ENCODE measurements at regions not wholly inside any gene's neighbourhood (a gene's known extent, or its start where the extent isn't known, plus 50 kb on each side); places are given as distances from the start of the nearest gene placed in this dataset.

DNA sequence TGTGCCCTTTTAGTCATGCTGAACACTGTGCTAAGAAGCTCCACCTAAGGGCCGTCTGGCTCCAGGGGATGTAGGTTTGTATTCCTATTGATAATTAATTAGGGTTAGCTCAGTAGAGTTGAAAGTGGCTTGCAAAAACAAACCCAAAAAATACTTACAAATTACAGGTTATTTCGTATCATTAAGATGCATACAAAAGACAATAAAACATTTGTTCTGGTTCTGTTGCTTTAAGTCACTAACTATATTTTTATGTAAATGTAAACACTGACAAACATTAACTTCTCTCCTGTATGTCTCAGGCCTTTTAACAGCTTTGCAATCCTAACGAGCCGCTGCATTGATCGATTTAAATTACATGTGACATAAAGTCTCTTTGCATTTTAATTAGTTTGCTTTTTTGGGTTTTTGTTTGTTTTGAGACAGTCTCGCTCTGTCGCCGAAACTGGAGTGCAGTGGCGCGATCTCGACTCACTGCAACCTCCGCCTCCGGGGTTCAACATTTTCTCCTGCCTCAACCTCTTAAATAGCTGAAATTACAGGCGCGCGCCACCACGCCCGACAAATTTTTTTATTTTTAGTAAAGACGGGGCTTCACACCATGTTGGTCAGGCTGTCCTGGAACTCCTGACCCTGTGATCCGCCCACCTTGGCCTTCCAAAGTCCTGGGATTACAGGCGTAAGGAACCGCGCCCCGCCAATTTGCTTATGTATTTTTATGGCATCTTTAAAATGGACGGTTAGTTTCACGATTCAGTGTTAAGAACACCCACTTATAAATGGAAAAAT lies 110.9 kb downstream of the HFE start:
- no peak for DNase-seq

DNA sequence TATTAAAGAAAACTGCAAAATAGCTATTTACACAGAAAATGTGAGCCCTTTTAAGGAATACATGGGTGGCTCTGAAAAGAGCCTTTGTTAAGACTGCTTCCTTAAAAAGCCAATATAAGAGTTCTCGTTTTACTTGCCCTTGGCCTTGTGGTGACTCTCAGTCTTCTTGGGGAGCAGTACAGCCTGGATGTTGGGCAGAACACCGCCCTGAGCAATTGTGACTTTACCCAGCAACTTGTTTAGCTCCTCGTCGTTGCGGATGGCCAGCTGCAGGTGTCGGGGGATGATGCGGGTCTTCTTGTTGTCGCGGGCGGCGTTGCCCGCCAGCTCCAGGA lies 111.5 kb downstream of the HFE start:
- DNase-seq, result no peak

DNA sequence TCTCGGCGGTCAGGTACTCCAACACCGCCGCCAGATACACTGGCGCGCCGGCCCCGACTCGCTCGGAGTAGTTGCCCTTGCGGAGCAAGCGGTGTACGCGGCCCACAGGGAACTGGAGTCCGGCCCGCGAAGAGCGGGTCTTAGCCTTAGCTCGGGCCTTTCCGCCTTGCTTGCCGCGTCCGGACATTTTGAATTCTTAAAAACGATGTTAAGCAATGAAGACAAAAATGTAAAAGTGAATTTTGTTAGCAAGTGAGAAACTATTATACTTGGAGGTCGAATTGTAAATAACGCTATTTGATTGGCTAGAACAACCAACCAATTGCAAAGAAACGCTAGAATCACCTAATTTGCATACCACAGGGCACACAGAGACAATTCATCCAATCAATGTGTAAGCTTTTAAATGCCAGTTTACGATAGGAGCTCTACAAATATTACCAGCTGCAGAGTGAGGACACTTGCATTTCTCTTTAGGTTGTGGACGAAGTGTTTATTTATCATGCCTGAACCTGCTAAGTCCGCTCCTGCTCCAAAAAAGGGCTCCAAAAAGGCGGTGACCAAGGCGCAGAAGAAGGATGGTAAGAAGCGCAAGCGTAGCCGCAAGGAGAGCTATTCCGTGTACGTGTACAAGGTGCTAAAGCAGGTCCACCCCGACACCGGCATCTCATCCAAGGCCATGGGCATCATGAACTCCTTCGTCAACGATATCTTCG lies 112.0 kb downstream of the HFE start:
- peak; percentile 82 for DNase-seq

DNA sequence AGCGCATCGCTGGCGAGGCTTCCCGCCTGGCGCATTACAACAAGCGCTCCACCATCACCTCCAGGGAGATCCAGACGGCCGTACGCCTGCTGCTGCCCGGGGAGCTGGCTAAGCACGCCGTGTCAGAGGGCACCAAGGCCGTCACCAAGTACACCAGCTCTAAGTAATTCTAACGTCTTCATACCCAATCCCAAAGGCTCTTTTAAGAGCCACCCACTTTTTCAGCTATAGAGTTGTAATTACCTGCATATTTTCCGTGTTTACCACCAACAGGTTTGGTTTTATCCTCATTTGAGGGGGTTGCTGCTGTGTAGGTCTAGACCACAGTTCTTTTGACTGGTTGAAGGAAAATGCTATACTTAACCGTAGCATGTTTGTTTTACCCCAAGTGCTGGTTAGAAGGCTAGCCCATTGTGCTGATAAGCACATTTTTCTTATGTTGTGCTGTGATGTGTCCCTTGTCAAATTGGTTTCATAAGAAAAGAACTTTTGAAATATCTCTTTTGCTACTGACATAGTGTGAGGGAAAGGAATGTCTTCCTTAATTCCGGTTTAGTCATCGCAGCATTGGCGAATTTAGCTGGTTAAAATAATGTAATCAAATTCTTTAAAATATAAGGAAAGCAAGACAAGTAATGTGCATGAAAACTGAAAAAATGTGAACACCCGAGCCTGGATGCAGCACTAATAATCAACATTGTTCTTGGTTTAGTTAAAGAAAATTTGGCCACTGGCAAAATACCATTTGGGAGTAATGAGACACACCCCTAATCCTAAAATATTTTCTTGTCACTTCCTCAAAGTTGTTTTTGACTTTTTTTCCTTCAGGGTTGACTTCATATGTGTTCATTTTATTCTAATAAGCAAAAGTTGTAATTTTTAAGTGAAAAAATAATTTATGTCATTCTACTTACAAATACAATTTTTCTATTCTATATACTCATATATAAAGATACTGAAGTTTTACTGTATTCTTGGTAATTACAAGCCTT lies 112.8 kb downstream of the HFE start:
- DNase-seq, result no peak

DNA sequence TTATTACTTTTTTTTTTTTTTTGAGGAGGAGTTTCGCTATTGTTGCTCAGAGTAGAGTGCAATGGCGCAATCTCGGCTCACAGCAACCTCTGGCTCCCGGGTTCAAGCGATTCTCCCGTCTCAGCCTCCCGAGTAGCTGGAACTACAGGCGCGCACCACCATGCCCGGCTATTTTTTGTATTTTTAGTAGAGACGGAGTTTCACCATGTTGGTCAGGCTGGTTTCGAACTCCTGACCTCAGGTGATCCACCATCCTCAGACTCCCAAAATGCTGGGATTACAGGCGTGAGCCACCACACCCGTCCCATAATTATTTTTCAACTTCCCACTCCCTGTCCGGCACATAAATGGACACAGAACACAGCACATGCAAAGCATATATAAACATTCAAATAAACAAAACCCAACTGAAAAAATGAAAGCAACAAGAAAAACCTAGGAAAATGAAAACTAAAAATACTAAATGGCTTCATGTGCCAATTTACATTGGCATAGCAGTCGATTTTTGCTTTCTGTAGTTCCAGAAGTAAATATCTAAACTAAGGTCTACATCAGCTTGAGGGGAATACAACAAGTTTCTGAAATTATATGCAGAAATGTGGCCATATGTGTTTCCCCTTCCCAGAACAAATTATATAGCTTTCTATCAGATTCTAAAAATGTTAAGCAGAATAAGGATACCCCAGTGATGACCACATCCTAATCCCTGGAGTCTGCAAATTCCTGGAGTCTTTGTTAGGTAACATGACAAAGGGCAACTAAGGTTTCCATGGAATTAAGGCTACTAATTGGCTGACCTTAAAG lies 113.9 kb downstream of the HFE start:
- DNase-seq, result no peak

DNA sequence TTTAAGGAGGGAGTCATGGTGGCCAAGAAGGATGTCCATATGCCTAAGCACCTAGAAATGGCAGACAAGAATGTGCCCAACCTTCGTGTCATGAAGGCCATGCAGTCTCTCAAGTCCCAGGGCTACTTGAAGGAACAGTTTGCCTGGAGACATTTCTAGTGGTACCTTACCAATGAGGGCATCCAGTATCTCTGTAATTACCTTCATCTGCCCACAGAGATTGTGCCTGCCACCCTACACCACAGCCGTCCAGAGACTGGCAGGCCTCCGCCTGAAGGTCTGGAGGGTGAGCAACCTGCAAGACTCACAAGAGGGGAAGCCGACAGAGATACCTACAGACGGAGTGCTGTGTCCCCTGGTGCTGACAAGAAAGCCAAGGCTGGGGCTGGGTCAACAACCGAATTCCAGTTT lies 115.0 kb downstream of the HFE start:
- DNase-seq, result no peak

DNA sequence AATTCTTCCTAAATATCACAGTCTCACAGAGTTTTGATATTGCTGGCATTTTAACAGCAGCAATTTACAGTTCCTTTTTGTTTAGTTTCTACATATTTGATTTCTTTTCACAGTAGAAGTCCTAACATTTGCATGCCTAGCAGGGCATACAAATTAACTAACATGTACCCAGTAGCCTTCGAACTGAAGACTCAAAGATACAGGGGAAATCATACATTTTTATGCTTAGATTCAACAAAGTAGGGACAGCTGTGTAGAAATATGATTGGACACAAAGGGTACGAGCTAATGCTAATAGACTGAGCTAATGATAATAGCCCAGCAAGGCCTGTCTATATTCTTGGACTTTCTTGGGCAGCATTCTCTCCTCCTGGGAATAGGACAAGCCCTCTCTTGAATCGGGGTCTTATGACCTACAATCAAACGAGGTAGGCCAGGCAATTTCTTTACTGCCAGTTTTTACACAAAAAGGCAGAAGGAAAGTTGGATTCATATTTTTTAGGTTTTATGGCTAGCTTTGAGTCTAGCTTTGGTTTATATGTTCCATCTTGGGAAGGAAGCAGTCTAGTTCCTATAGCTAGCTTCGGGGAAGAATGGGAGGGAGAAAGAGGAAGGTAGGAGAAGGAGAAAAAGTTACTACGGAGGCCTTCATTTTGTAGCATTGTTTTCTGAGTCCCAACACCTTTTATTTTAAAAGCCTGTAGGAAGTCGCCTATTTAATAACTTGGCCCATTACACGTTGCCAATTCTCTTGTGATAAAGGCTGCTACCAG lies 115.8 kb downstream of the HFE start:
- DNase-seq, result no peak

DNA sequence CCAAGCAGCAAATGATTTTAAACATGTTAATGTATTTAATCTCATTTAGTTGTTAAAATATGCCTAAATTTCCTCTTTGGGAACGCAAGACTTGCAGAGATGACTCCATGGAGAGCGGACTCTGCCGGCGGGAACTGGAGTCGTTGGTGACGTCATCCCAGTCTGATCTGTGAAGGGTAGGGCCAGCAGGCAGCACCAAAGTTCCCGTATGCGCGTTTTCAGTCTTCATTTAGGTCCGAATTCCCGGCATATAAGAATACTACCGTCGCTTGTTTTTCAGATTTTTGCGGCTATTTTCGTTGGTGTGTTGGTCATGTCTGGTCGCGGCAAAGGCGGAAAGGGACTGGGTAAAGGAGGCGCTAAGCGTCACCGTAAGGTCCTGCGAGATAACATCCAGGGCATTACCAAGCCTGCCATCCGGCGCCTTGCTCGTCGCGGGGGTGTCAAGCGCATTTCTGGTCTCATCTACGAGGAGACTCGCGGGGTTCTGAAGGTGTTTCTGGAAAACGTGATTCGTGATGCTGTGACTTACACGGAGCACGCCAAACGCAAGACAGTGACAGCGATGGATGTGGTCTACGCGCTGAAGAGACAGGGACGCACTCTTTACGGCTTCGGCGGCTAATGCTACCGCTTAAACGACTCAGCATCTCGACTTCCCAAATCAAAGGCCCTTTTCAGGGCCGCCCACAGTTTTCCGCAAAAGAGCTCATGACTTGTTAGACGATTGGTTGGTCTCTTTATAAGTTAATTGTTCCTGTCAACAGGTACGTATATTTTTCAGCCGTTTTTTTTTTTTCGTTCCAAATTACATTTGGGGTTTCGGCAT lies 117.3 kb downstream of the HFE start:
- DNase-seq, result peak; percentile 94

DNA sequence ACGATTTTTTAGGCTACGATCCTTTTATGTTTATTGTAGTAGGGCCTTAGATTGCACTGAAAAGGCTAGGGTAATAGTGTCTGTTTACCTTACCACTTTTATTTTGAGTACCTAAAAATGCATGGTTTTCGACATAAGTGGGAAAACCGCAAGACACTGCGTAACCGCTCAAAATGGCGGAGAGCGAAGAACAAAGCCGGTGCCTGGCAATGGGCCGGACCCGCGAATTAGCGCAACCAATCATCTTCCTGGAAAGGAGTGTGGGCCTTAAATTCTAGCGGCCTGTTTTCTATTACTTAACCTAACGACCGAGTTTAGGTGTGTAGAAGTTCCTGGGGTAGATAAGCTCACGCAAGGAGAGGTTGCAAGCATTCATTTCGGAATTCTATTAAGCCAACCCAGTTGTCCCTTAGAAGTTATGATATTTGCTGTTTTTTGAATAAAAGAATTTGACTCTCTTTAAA lies 118.0 kb downstream of the HFE start:
- peak; percentile 85 for DNase-seq

DNA sequence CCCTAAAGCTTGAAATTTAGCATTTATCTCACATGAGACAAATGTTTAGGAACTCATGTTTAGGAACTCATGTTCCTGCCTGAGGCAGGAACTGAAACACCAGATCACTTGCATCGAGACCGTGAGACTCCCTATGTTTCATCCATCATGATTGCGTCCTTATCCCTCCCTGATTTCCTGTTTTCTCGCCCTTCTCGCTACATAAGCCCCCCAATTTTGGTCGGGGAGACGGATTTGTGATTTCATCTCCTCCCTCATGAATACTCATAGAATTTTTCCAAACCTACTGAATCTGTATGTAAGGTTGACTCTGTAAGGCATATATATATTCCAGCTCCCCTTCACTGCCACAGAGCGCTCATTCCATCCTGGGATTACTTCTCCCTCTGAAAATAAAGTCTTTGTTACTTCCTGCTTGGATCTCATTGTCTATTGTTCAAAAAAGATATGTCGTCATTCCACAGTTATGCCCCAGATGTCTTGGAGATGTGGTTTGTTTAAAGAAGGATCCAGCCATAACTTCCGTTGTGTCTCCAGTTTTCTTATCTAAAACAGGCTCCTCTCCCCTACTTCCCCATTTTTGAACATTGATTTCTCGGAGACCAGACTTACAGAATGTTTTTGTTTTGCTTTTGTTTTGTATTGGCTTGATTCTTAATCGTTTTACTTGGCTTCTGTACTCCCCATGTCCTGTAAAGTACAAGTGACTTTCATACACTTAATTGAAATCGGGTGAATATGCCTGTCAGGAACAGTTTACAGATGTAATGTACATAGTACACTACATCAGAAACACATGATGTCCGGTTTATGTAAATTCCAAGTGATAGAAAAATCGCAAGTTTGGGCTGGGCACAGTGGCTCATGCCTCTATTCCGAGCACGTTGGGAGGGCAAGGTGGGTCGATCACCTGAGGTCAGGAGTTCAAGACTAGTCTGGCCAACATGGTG lies 118.7 kb downstream of the HFE start:
- peak; percentile 76 for DNase-seq

DNA sequence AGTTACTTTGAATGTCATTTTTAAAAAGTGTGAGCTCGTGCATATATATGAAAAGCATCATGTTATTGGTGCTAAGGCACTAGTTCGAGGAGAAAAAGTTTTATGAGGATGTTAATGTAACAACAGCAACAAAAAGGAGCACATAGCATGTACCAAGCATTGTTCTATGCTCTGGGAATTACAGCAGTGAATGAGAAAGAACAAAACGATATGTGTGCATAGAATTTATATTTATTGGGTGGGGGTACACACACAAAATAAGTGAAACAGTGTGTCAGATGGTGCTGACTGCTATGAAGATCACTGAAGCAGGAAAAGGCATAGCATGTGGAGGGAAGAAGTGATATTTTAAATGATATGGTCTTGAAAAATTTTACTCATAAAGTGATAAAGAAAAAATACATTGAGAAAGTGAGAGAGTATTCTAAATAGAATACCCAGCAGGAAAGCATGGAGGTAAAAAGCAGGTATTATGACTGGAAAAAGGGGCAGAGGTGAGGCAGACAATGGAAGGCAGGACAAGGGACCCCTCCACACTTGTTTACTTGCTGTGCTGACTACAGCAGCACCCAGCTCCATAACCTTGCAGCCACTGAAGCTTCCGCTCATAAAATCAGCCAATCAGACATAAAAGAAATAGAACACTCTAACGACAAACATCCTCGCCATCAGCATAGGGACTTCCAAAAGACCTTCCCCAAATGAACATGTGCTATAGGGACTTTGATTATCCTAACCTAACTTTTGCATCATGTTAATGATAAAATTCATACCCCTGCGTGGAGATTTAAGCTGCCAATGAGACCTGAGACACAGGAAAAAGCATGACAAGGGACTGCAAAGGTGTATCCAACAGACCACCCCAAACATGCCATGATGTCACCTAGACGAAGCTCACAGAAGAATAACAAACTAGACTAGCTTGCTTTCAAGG lies 119.9 kb downstream of the HFE start:
- DNase-seq, result no peak

DNA sequence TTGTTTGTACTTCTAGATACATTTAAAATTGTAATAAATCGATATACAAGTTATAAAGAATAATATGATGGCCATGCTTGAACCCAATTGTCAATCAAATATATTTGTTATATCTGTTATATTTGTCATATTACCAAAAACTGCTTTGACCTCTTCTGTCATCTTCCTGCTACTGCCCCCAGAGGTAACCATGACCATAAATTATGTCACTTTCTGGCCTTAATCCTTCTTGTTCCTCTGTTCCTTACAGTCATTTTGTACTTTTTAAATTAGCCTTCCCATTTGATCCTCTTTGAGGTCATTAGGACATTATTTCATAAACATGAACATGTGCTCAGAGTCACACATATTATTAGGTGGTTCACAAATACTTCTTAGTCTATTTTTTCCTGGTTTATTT lies 124.7 kb downstream of the HFE start:
- no peak for DNase-seq

DNA sequence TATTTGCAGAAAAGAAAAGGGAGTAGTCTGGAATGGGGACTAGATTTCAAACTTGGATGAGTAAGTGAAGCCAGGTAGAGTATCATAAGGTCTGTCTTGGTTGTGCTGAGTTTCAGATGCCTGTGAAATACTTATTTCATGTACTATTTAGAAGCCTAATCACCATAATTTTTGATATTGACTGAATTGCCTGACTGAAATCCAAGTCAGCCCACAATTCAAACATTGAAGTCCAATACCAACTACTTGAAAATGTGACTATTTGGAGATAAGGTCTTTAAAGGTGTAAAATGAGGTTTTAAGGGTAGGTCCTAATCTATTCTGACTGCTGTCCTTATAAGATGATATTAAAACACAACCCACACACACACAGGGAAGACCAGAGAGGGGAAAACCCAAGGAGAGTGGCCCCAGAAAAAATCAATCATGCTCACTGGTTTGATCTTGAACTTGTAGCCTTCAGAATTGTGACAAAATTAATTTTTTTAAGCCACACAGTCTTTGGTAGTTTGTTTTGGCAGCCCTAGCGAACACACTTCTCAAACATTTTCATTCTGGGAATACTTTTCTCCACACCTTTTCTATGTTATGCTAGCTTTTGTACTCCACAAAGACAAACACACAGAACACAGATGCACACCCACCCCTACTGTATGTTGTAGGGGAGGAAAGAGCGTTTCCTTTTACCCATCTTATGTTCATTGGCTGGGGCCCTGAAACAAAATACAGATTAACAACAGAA lies 126.3 kb downstream of the HFE start:
- DNase-seq, result no peak

DNA sequence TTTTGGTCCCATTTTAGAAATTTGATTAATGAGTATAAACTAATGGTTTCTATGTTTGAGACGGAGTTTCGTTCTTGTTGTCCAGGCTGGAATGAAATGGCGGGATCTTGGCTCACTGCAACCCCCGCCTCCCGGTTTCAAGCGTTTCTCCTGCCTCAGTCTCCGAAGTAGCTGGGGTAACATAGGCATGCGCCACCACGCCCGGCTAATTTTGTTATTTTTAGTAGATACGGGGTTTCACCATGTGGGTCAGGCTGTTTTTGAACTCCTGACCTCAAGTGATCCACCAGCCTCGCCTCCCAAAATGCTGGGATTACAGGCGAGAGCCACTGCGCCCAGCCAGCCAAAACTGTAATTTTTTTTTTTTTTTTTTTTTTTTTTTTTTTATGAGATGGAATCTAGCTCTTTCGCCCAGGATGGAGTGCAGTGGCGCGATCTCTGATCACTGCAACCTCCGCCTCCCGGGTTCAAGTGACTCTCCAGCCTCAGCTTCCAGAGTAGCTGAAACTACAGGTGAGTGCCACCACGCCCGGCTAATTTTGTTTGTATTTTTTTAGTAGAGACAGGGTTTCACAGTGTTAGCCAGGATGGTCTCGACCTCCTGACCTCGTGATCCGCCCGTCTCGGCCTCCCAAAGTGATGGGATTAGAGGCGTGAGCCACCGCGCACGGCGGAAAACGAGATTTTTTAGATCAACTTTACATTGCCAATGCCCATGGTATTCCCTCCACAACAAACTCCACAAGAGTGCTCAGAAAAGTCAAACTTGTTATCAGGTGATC lies 127.8 kb downstream of the HFE start:
- DNase-seq, result no peak

DNA sequence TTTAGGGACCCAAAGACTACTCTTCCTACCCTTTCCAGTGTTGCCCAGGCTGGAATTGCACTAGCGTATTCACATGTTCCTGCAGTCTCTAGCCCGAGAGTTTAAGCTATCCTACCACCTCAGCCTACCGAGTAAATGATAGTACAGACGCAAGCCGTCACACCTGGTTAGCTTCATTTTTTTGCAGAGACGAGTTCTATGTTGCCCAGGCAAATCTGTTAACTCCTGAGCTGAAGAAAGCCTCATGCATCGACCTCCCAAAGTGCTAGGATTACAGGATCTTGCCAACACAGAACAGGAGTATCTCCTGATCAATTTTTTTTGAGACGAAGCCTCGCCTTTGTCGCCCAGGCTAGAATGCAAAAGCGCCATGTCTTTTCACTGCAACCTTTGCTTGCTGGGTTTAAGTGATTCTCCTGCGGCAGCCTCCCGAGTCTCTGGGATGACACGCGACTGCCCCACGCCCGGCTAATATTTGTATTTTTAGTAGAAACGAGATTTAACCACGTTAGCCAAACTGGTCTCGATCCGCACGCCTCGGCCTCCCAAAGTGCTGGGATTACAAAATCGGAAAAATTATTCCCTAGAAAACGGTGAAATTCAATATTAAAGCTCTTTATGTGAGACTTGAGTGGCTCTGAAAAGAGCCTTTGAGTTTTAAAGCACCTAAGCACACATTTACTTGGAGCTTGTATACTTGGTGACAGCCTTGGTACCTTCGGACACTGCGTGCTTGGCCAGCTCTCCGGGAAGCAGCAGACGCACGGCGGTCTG lies 128.5 kb downstream of the HFE start:
- no peak for DNase-seq

DNA sequence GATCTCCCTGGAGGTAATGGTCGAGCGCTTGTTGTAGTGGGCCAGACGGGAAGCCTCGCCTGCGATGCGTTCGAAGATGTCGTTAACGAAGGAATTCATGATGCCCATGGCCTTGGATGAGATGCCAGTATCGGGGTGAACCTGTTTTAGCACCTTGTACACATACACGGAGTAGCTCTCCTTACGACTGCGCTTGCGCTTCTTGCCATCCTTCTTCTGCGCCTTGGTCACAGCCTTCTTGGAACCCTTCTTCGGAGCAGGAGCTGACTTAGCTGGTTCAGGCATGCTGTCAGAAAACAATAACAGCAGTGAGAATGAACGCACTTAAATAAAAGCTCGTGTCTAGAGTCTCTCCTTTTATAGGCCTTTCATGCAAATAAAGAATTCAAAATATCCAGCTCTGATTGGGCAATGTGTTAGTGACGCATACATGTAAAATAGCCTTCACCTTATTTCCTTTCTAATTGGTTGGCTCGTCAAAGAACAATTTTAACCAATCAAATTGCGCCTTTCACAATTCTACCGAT lies 129.2 kb downstream of the HFE start:
- DNase-seq, result peak; percentile 88
